MM.1S (cell line): ENCODE measurements at regions not wholly inside any gene's neighbourhood (a gene's known extent, or its start where the extent isn't known, plus 50 kb on each side); places are given as distances from the start of the nearest gene placed in this dataset.

Source experiments
- EZH2 ChIP-seq: fragments of 300-600 bp; sonication (generic); optimal IDR thresholded peaks from 2 replicates; pipeline ENCODE3; 2017; ENCODE audit warnings: low read depth, mild to moderate bottlenecking, antibody characterized with exemption, low read length, mixed read lengths
- EZH2phosphoT487 ChIP-seq: fragments of 300-600 bp; sonication (generic); IDR thresholded peaks from 2 replicates; pipeline ENCODE4 v1.6.1; 2018; ENCODE audit warnings: antibody characterized with exemption, low read length
- TF ChIP-seq, protein P1 (sequence below): fragments of 300-600 bp; sonication (generic); IDR thresholded peaks from 2 replicates; pipeline ENCODE4 v1.5.1; 2016; ENCODE audit warnings: antibody characterized with exemption, low read length, mixed read lengths

DNA sequence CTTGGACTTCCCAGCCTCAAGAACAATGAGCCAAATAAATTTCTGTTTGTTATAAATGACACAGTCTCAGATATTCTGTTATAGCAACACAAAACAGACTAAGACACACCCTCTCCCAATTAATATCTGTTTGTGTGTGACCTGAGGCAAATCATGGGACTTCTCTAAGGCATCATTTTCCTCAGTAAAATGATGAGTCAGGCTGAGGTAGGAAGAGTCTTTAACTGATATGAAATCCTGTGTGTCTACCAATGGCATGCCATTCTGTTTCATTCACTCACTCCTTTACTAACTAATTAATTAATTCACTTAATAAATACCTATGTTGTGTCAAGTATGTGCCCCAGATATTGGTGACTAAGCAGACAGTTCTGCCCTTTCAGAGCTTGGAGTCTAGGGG, 258.4 kb upstream of the CRY1 start:
- TF ChIP-seq EZH2 (no peak), EZH2phosphoT487 (no peak)
- TF ChIP-seq, protein P1, sequence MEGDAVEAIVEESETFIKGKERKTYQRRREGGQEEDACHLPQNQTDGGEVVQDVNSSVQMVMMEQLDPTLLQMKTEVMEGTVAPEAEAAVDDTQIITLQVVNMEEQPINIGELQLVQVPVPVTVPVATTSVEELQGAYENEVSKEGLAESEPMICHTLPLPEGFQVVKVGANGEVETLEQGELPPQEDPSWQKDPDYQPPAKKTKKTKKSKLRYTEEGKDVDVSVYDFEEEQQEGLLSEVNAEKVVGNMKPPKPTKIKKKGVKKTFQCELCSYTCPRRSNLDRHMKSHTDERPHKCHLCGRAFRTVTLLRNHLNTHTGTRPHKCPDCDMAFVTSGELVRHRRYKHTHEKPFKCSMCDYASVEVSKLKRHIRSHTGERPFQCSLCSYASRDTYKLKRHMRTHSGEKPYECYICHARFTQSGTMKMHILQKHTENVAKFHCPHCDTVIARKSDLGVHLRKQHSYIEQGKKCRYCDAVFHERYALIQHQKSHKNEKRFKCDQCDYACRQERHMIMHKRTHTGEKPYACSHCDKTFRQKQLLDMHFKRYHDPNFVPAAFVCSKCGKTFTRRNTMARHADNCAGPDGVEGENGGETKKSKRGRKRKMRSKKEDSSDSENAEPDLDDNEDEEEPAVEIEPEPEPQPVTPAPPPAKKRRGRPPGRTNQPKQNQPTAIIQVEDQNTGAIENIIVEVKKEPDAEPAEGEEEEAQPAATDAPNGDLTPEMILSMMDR: no peak
